ENCODE measurements at regions not wholly inside any gene's neighbourhood (a gene's known extent, or its start where the extent isn't known, plus 50 kb on each side); places are given as distances from the start of the nearest gene placed in this dataset.

DNA sequence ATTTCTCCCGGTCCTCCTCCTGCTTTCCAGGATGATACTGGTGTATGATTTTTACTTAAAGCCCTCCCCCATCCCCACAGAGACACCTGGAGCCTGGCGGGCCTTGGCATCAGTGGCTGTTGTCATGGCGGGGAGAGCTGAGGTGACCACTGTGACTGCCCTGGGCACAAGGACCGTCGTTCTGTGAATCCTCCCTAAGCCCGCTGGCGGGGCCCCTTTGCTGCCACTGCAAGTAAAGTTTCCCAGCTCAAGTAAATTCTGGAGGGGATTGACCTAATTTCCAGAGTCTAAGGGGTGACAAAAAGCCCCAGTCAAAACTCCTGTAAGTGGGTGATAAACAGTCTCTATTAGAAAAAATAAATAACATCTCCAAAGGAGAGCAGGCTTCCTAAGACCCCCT is 393.2 kb upstream of the PODXL start:
- Histone ChIP-seq H2AFZ (ENCODE audit: control insufficient read depth, low read length) (no peak overlapping the region), H3K27me3 (ENCODE audit: control insufficient read depth, extremely low read depth, insufficient read depth, low read length) (peaks cover 26% of the 10 kb centered on the region), H3K9me3 (ENCODE audit: control insufficient read depth, low read depth, low read length) (no peaks in the 10 kb centered on the region), H3K4me1 (ENCODE audit: control insufficient read depth, extremely low read depth, insufficient read depth, low read length) (no peaks in the 10 kb centered on the region), H3K9ac (ENCODE audit: control insufficient read depth, extremely low read depth, insufficient read depth, low read length) (no peak overlapping the region), H3K4me3 (ENCODE audit: control insufficient read depth in 2 of 3, extremely low read depth in 1 of 3, insufficient read depth in 2 of 3, low read depth in 1 of 3, low read length in 3 of 3) (no peak overlapping the region), H3K79me2 (ENCODE audit: control insufficient read depth, insufficient read depth, low read length) (no peaks in the 10 kb centered on the region), H3K27ac (ENCODE audit: control insufficient read depth, insufficient read depth, low read length) (no peak overlapping the region), H3K9me1 (ENCODE audit: control insufficient read depth, extremely low read depth, insufficient read depth, low read length) (no peaks in the 10 kb centered on the region), H4K20me1 (ENCODE audit: control insufficient read depth, extremely low read depth, insufficient read depth, low read length) (no peaks in the 10 kb centered on the region), H3K4me2 (ENCODE audit: control insufficient read depth, extremely low read depth, insufficient read depth, low read depth, low read length) (no peak overlapping the region), H3K36me3 (ENCODE audit: control insufficient read depth in 2 of 2, extremely low read depth in 1 of 2, insufficient read depth in 2 of 2, low read length in 2 of 2) (no peaks in the 10 kb centered on the region)
- TF ChIP-seq EZH2 (IDR thresholded peaks at IDR 0.05; ENCODE audit: low read length) = no peak
- TF ChIP-seq CTCF (optimal IDR thresholded peaks at IDR 0.05 in 1 of 3, IDR thresholded peaks at IDR 0.05 in 1 of 3, conservative IDR thresholded peaks at IDR 0.05 in 1 of 3; ENCODE audit: extremely low read depth in 1 of 3, insufficient read depth in 2 of 3, low read length in 3 of 3) = no peak
- DNase-seq (ENCODE audit: low read depth, low spot score) (no peak), FAIRE-seq (no peak)
- dilution Hi-C loops (cut with MboI; ENCODE audit: extremely low pct_ligation_motif_present, low sequenced_read_pairs) = no loop called here

- no peak overlapping the region for H3K4me2 ChIP-seq (ENCODE audit: control insufficient read depth, extremely low read depth, insufficient read depth, low read depth, low read length)
- no peak for FAIRE-seq
These were observed 392.1 kb upstream of the PODXL start for GRCh38 chr7:131948434-131949053.

More at GRCh38 chr7:131948434-131949053, 392.1 kb upstream of the PODXL start:
- Histone ChIP-seq H3K9me3 (ENCODE audit: control insufficient read depth, low read depth, low read length) (no peaks in the 10 kb centered on the region), H3K9me1 (ENCODE audit: control insufficient read depth, extremely low read depth, insufficient read depth, low read length) (no peaks in the 10 kb centered on the region), H3K27ac (ENCODE audit: control insufficient read depth, insufficient read depth, low read length) (no peak overlapping the region), H3K36me3 (ENCODE audit: control insufficient read depth in 2 of 2, extremely low read depth in 1 of 2, insufficient read depth in 2 of 2, low read length in 2 of 2) (no peaks in the 10 kb centered on the region), H3K27me3 (ENCODE audit: control insufficient read depth, extremely low read depth, insufficient read depth, low read length) (peaks cover 32% of the 10 kb centered on the region), H3K79me2 (ENCODE audit: control insufficient read depth, insufficient read depth, low read length) (no peaks in the 10 kb centered on the region), H3K4me1 (ENCODE audit: control insufficient read depth, extremely low read depth, insufficient read depth, low read length) (no peaks in the 10 kb centered on the region), H4K20me1 (ENCODE audit: control insufficient read depth, extremely low read depth, insufficient read depth, low read length) (no peaks in the 10 kb centered on the region), H3K9ac (ENCODE audit: control insufficient read depth, extremely low read depth, insufficient read depth, low read length) (no peak overlapping the region), H3K4me3 (ENCODE audit: control insufficient read depth in 2 of 3, extremely low read depth in 1 of 3, insufficient read depth in 2 of 3, low read depth in 1 of 3, low read length in 3 of 3) (no peak overlapping the region), H2AFZ (ENCODE audit: control insufficient read depth, low read length) (no peak overlapping the region)
- dilution Hi-C loops (cut with MboI; ENCODE audit: extremely low pct_ligation_motif_present, low sequenced_read_pairs) = no loop called here
- DNase-seq (ENCODE audit: low read depth, low spot score) = no peak
- no peak for TF ChIP-seq CTCF (optimal IDR thresholded peaks at IDR 0.05 in 1 of 3, IDR thresholded peaks at IDR 0.05 in 1 of 3, conservative IDR thresholded peaks at IDR 0.05 in 1 of 3; ENCODE audit: extremely low read depth in 1 of 3, insufficient read depth in 2 of 3, low read length in 3 of 3)
- TF ChIP-seq EZH2 (IDR thresholded peaks at IDR 0.05; ENCODE audit: low read length) = no peak
